ENCODE measurements at regions not wholly inside any gene's neighbourhood (a gene's known extent, or its start where the extent isn't known, plus 50 kb on each side); places are given as distances from the start of the nearest gene placed in this dataset.

DNA sequence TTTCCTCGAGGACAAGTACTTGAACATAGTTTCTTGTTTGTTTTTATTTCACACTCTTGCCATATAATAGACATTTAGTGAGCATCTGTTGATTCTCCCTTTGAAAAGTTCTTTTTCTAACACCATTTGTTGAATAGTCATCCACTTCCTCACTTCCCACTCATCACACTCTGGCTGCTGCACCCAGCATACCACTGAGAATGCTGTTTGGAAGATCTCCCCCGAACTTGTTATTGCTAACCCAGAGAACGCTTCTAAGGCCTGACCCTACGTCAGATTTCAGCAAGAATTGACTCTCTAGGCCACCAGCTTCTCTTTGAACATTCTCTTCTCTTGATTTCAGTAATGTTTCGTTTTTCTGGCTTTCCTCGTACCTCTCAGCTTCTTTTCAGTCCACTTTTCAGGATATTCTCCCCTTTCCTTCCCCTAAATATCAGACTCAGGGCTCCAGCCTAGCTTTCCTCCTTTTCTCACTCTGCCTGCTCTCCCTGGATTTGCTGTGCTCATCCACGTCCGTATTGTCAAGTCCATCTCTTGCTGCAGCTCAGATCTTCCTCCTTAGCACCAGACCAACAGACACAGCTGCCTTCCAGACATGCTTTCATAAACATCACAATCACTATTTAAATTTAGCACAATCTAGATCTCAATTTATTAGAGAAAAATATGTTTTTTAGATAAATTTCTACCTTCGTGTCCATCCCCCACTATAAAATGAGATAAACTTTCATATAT, 94.0 kb upstream of the SLC38A4 start:
- ATAC-seq (no peak), DNase-seq (no peak)
- Histone ChIP-seq H3K9me3 (no peaks in the 10 kb centered on the region), H3K4me1 (peaks cover 11 to 18% of the 10 kb centered on the region in 2 donors), H3K36me3 (no peaks in the 10 kb centered on the region), H3K27me3 (no peaks in the 10 kb centered on the region), H3K4me3 (no peak overlapping the region), H3K27ac (no peak overlapping the region)
- intact Hi-C loops (cut with DNase I; ENCODE audit: low total_unique reads) (loop anchor here (5.0 kb wide), 1 partner anchor 148 kb away; no protein-coding TSS in a partner anchor), in situ Hi-C loops (cut with MboI; ENCODE audit: low sequenced_read_pairs in 4 of 4) (loop anchor here in 2 of 4 donors (10.0 kb wide), 2 partner anchors 85 to 565 kb away; no protein-coding TSS in a partner anchor)
- TF ChIP-seq, protein P1, sequence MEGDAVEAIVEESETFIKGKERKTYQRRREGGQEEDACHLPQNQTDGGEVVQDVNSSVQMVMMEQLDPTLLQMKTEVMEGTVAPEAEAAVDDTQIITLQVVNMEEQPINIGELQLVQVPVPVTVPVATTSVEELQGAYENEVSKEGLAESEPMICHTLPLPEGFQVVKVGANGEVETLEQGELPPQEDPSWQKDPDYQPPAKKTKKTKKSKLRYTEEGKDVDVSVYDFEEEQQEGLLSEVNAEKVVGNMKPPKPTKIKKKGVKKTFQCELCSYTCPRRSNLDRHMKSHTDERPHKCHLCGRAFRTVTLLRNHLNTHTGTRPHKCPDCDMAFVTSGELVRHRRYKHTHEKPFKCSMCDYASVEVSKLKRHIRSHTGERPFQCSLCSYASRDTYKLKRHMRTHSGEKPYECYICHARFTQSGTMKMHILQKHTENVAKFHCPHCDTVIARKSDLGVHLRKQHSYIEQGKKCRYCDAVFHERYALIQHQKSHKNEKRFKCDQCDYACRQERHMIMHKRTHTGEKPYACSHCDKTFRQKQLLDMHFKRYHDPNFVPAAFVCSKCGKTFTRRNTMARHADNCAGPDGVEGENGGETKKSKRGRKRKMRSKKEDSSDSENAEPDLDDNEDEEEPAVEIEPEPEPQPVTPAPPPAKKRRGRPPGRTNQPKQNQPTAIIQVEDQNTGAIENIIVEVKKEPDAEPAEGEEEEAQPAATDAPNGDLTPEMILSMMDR (IDR thresholded peaks at IDR 0.05 in 4 of 5, conservative IDR thresholded peaks at IDR 0.05 in 1 of 5) = no peak
- no peak for TF ChIP-seq POLR2A (IDR thresholded peaks at IDR 0.05)

DNA sequence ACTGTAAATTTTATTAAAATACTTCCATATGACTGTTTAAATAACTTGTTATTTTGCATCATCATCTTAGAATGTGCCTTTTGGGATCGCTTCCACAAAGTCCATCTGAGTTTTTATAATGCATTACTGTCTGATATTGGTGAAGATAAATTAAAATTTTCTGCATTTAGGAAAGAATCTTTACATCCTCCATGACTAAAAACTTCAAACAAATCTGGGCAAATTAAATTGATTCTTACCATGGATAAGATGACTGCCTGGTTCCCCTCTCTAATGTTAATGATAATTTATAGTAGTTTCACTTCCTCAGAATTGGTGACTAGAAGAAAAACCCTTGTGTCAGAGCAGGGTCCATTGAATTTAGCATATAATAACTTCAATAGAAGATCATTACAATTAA, 94.7 kb upstream of the SLC38A4 start:
- no peak for ATAC-seq
- Histone ChIP-seq H3K36me3 (no peaks in the 10 kb centered on the region), H3K4me1 (peaks cover 4 to 14% of the 10 kb centered on the region in 2 donors), H3K27me3 (no peaks in the 10 kb centered on the region), H3K27ac (no peak overlapping the region), H3K4me3 (no peak overlapping the region), H3K9me3 (no peaks in the 10 kb centered on the region)
- in situ Hi-C loops (cut with MboI; ENCODE audit: low sequenced_read_pairs in 4 of 4) (loop anchor here in 1 of 4 donors (10.0 kb wide), 1 partner anchor 566 kb away; no protein-coding TSS in a partner anchor), intact Hi-C loops (cut with DNase I; ENCODE audit: low total_unique reads) (no loop called here)
- no peak for TF ChIP-seq POLR2A (IDR thresholded peaks at IDR 0.05)
- TF ChIP-seq, protein P1 (IDR thresholded peaks at IDR 0.05 in 4 of 5, conservative IDR thresholded peaks at IDR 0.05 in 1 of 5) = no peak
- no peak for DNase-seq

DNA sequence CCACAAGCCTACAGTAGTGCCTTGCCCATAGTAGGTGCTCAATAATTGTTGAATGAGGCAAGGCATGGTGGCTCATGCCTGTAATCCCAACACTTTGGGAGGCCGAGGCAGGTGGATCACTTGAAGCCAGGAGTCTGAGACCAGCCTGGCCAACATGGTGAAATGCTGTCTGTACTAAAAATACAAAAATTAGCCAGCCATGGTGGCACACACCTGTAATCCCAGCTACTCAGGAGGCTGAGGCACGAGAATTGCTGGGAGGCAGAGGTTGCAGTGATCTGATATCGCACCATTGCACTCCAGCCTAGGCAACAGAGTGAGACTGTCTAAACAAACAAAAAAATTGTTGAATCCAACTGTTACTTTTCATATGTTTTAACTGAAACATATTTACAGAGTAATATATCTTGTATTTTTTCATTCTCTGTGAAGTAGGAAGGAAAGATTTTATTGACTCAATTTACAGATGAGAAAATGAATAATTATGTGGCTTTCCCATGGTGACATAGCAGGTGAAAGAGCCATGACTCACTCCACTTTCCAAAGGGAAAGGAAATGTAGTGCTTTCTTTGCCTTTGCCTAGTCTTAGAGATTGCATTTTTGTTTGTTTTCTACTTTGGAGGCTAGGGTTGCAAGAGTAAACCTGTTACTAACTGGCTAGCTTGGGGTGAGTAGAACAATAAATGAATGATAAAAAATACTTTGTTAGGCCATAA, 95.4 kb upstream of the SLC38A4 start:
- intact Hi-C loops (cut with DNase I; ENCODE audit: low total_unique reads) (no loop called here), in situ Hi-C loops (cut with MboI; ENCODE audit: low sequenced_read_pairs in 4 of 4) (loop anchor here in 1 of 4 donors (10.0 kb wide), 1 partner anchor 566 kb away; no protein-coding TSS in a partner anchor)
- H3K36me3 ChIP-seq = no peaks in the 10 kb centered on the region
- peaks cover 0 to 7% of the 10 kb centered on the region in 2 donors for H3K4me1 ChIP-seq
- no peak overlapping the region for H3K27ac ChIP-seq
- ATAC-seq (no peak), DNase-seq (no peak)
- no peak overlapping the region for H3K4me3 ChIP-seq
- H3K27me3 ChIP-seq = no peaks in the 10 kb centered on the region
- TF ChIP-seq POLR2A (IDR thresholded peaks at IDR 0.05) = no peak
- TF ChIP-seq, protein P1 (IDR thresholded peaks at IDR 0.05 in 4 of 5, conservative IDR thresholded peaks at IDR 0.05 in 1 of 5) = no peak
- no peaks in the 10 kb centered on the region for H3K9me3 ChIP-seq

DNA sequence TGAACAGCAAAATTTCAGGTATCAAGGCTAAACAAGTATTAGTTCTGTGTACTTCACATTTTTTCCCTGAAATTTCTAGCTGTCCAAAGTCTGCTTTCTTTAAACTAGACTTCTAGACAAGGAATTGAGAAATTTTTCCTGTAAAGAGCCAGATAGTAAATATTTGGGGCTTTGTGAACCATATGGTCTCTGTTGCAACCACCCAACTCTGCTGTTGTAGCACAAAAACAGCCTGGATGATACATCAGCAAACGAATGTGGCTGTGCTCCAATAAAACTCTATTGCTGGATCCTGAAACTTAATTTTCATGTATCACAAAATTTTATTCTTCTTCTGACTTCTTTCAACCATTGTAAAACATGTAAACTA, 96.0 kb upstream of the SLC38A4 start:
- intact Hi-C loops (cut with DNase I; ENCODE audit: low total_unique reads) (no loop called here), in situ Hi-C loops (cut with MboI; ENCODE audit: low sequenced_read_pairs in 4 of 4) (loop anchor here in 1 of 4 donors (10.0 kb wide), 1 partner anchor 567 kb away; no protein-coding TSS in a partner anchor)

More for the DNA sequence above, 96.0 kb upstream of the SLC38A4 start:
- H3K4me3 ChIP-seq = no peak overlapping the region
- no peak for DNase-seq
- no peak overlapping the region for H3K27ac ChIP-seq
- H3K27me3 ChIP-seq = no peaks in the 10 kb centered on the region
- H3K4me1 ChIP-seq = peaks cover 0 to 2% of the 10 kb centered on the region in 2 donors
- no peaks in the 10 kb centered on the region for H3K36me3 ChIP-seq
- H3K9me3 ChIP-seq = no peaks in the 10 kb centered on the region
- no peak for ATAC-seq
- TF ChIP-seq, protein P1 (IDR thresholded peaks at IDR 0.05 in 4 of 5, conservative IDR thresholded peaks at IDR 0.05 in 1 of 5) = no peak
- TF ChIP-seq POLR2A (IDR thresholded peaks at IDR 0.05) = no peak
